ENCODE measurements at regions not wholly inside any gene's neighbourhood (a gene's known extent, or its start where the extent isn't known, plus 50 kb on each side); places are given as distances from the start of the nearest gene placed in this dataset.

- Histone ChIP-seq H3K56ac (ENCODE audit: extremely low read depth, insufficient read depth, low read length) (no peak overlapping the region), H3K4me3 (ENCODE audit: insufficient read depth, low read depth, low read length) (no peak overlapping the region), H2BK15ac (ENCODE audit: low read depth, low read length) (no peak overlapping the region), H2AK5ac (ENCODE audit: low read depth, low read length) (no peak overlapping the region), H3K9me3 (ENCODE audit: control insufficient read depth, insufficient read depth, low read length) (peaks cover 2% of the 10 kb centered on the region; the same call in 1 of the 2 replicates), H4K5ac (ENCODE audit: low read depth, low read length) (no peak overlapping the region), H2BK120ac (ENCODE audit: low read depth, low read length) (no peak overlapping the region), H3K9ac (ENCODE audit: low read depth, low read length) (no peak overlapping the region), H3K23ac (ENCODE audit: low read depth, low read length) (no peak overlapping the region), H4K91ac (ENCODE audit: insufficient read depth, low read depth, low read length) (no peak overlapping the region), H4K8ac (ENCODE audit: low read depth in 2 of 2, low read length in 2 of 2) (no peak overlapping the region), H3K4me2 (ENCODE audit: low read depth, low read length) (no peak overlapping the region), H3K27me3 (ENCODE audit: control insufficient read depth, insufficient read depth, low read length) (no peaks in the 10 kb centered on the region), H2BK5ac (ENCODE audit: low read depth, low read length, poor library complexity, severe bottlenecking) (no peak overlapping the region), H3K4me1 (ENCODE audit: control insufficient read depth, insufficient read depth, low read length) (no peaks in the 10 kb centered on the region), H2AK9ac (replicated peaks; ENCODE audit: low read depth, low read length, poor library complexity) (no peak overlapping the region), H3K36me3 (ENCODE audit: control insufficient read depth, insufficient read depth, low read length) (no peaks in the 10 kb centered on the region), H2BK20ac (ENCODE audit: low read depth, low read length) (no peak overlapping the region), H3K79me1 (ENCODE audit: low read depth in 1 of 2, low read length in 2 of 2) (no peaks in the 10 kb centered on the region), H3K4ac (ENCODE audit: low read depth, low read length) (no peak overlapping the region), H3K9me1 (ENCODE audit: insufficient read depth, low read length) (no peaks in the 10 kb centered on the region), H4K20me1 (ENCODE audit: insufficient read depth, low read length) (no peaks in the 10 kb centered on the region), H3K14ac (replicated peaks; ENCODE audit: low read depth, low read length) (no peak overlapping the region), H3K18ac (ENCODE audit: low read depth, low read length) (no peak overlapping the region), H2AFZ (replicated peaks; ENCODE audit: low read length, poor library complexity) (no peak overlapping the region), H3K27ac (ENCODE audit: insufficient read depth, low read length) (no peak overlapping the region)
- dilution Hi-C loops (cut with HindIII; ENCODE audit: low sequenced_read_pairs, unreplicated experiment) = no loop called here
- ChIA-PET POLR2A (ENCODE audit: unreplicated experiment) (no interaction called here), CTCF (no interaction called here)
- in situ Hi-C loops (cut with MboI; ENCODE audit: low sequenced_read_pairs) = no loop called here
- DNase-seq (no peak), ATAC-seq (ENCODE audit: low read depth) (no peak)
- intact Hi-C loops (cut with micrococcal nuclease) = no loop called here
- TF ChIP-seq CEBPB (IDR thresholded peaks at IDR 0.05; ENCODE audit: low read depth, low read length) (no peak), CTCF (conservative IDR thresholded peaks at IDR 0.05; ENCODE audit: low read depth, low read length) (no peak), SMC3 (IDR thresholded peaks at IDR 0.05; ENCODE audit: low read depth, low read length) (no peak), POLR2A (IDR thresholded peaks at IDR 0.05; ENCODE audit: low read depth, low read length) (no peak), USF2 (IDR thresholded peaks at IDR 0.05; ENCODE audit: low read depth, low read length) (no peak), FOS (IDR thresholded peaks at IDR 0.05; ENCODE audit: low read depth, low read length) (no peak), RFX5 (IDR thresholded peaks at IDR 0.05; ENCODE audit: low read depth, low read length) (no peak), BHLHE40 (IDR thresholded peaks at IDR 0.05; ENCODE audit: low read depth, low read length) (no peak), RAD21 (IDR thresholded peaks at IDR 0.05; ENCODE audit: low read length) (no peak), MAFK (IDR thresholded peaks at IDR 0.05; ENCODE audit: low read depth, low read length) (no peak), MAZ (IDR thresholded peaks at IDR 0.05; ENCODE audit: borderline replicate concordance, low read depth, low read length) (no peak), RCOR1 (IDR thresholded peaks at IDR 0.05; ENCODE audit: insufficient replicate concordance, low read length) (no peak)
- BruUV-seq (replicated peaks) = no TSS peak
These were observed 602.7 kb downstream of the KCNJ3 start for GRCh38 chr2:155301221-155301620.

All from IMR-90 (cell line).